ENCODE measurements at regions not wholly inside any gene's neighbourhood (a gene's known extent, or its start where the extent isn't known, plus 50 kb on each side); places are given as distances from the start of the nearest gene placed in this dataset.

- ATAC-seq (no peak), DNase-seq (no peak)
- no peak overlapping the region for H3K4me3 Mint-ChIP-seq
These were observed 341.8 kb downstream of the NFIB start for GRCh38 chr9:13971966-13972655.

GRCh38 chr9:13971415-13971814 lies 342.5 kb downstream of the NFIB start:
- no peak for DNase-seq
- no peak overlapping the region for H3K27ac Mint-ChIP-seq
- no peaks in the 10 kb centered on the region for H3K4me1 Mint-ChIP-seq
- no peaks in the 10 kb centered on the region for H3K36me3 Mint-ChIP-seq (ENCODE audit: low read depth)
- no peaks in the 10 kb centered on the region for H3K27me3 Mint-ChIP-seq
- no peak for ATAC-seq
- no peaks in the 10 kb centered on the region for H3K9me3 ChIP-seq (ENCODE audit: control insufficient read depth, low read length, poor library complexity, severe bottlenecking)
- H3K4me3 Mint-ChIP-seq: no peak overlapping the region

More at GRCh38 chr9:13971966-13972655, 341.8 kb downstream of the NFIB start:
- Mint-ChIP-seq H3K27me3 (no peaks in the 10 kb centered on the region), H3K36me3 (ENCODE audit: low read depth) (no peaks in the 10 kb centered on the region), H3K27ac (no peak overlapping the region), H3K4me1 (no peaks in the 10 kb centered on the region)
- H3K9me3 ChIP-seq (ENCODE audit: control insufficient read depth, low read length, poor library complexity, severe bottlenecking): no peaks in the 10 kb centered on the region

GRCh38 chr9:13970426-13970825 lies 343.5 kb downstream of the NFIB start:
- Mint-ChIP-seq H3K27me3 (no peaks in the 10 kb centered on the region), H3K36me3 (ENCODE audit: low read depth) (no peaks in the 10 kb centered on the region), H3K27ac (no peak overlapping the region), H3K4me1 (no peaks in the 10 kb centered on the region), H3K4me3 (no peak overlapping the region)
- ATAC-seq (no peak), DNase-seq (no peak)
- no peaks in the 10 kb centered on the region for H3K9me3 ChIP-seq (ENCODE audit: control insufficient read depth, low read length, poor library complexity, severe bottlenecking)

- Mint-ChIP-seq H3K36me3 (ENCODE audit: low read depth) (no peaks in the 10 kb centered on the region), H3K4me1 (no peaks in the 10 kb centered on the region), H3K27me3 (no peaks in the 10 kb centered on the region), H3K27ac (no peak overlapping the region), H3K4me3 (no peak overlapping the region)
- H3K9me3 ChIP-seq (ENCODE audit: control insufficient read depth, low read length, poor library complexity, severe bottlenecking): no peaks in the 10 kb centered on the region
- ATAC-seq (no peak), DNase-seq (no peak)
These were observed 343.9 kb downstream of the NFIB start for GRCh38 chr9:13970018-13970417.

GRCh38 chr9:13967438-13967837 lies 346.5 kb downstream of the NFIB start:
- no peaks in the 10 kb centered on the region for H3K9me3 ChIP-seq (ENCODE audit: control insufficient read depth, low read length, poor library complexity, severe bottlenecking)
- Mint-ChIP-seq H3K36me3 (ENCODE audit: low read depth) (no peaks in the 10 kb centered on the region), H3K27me3 (no peaks in the 10 kb centered on the region), H3K4me3 (no peak overlapping the region), H3K27ac (no peak overlapping the region), H3K4me1 (no peaks in the 10 kb centered on the region)
- ATAC-seq (no peak), DNase-seq (no peak)

GRCh38 chr9:13967011-13967410 lies 346.9 kb downstream of the NFIB start:
- Mint-ChIP-seq H3K27ac (no peak overlapping the region), H3K36me3 (ENCODE audit: low read depth) (no peaks in the 10 kb centered on the region), H3K27me3 (no peaks in the 10 kb centered on the region), H3K4me3 (no peak overlapping the region), H3K4me1 (no peaks in the 10 kb centered on the region)
- ATAC-seq: no peak
- DNase-seq: no peak
- H3K9me3 ChIP-seq (ENCODE audit: control insufficient read depth, low read length, poor library complexity, severe bottlenecking): no peaks in the 10 kb centered on the region

GRCh38 chr9:13963005-13963653 lies 350.8 kb downstream of the NFIB start:
- DNase-seq (no peak), ATAC-seq (no peak)
- H3K9me3 ChIP-seq (ENCODE audit: control insufficient read depth, low read length, poor library complexity, severe bottlenecking): no peaks in the 10 kb centered on the region
- no peak overlapping the region for H3K27ac Mint-ChIP-seq
- H3K36me3 Mint-ChIP-seq (ENCODE audit: low read depth): no peaks in the 10 kb centered on the region
- H3K4me1 Mint-ChIP-seq: no peaks in the 10 kb centered on the region
- no peaks in the 10 kb centered on the region for H3K27me3 Mint-ChIP-seq
- H3K4me3 Mint-ChIP-seq: no peak overlapping the region

GRCh38 chr9:13962006-13962405 lies 351.9 kb downstream of the NFIB start:
- no peak for DNase-seq
- no peaks in the 10 kb centered on the region for H3K9me3 ChIP-seq (ENCODE audit: control insufficient read depth, low read length, poor library complexity, severe bottlenecking)
- no peaks in the 10 kb centered on the region for H3K36me3 Mint-ChIP-seq (ENCODE audit: low read depth)
- H3K27ac Mint-ChIP-seq: no peak overlapping the region
- H3K4me3 Mint-ChIP-seq: no peak overlapping the region
- no peak for ATAC-seq
- H3K27me3 Mint-ChIP-seq: no peaks in the 10 kb centered on the region
- no peaks in the 10 kb centered on the region for H3K4me1 Mint-ChIP-seq

GRCh38 chr9:13960011-13960765 lies 353.8 kb downstream of the NFIB start:
- no peaks in the 10 kb centered on the region for H3K36me3 Mint-ChIP-seq (ENCODE audit: low read depth)
- no peak overlapping the region for H3K27ac Mint-ChIP-seq
- DNase-seq (no peak), ATAC-seq (no peak)
- no peaks in the 10 kb centered on the region for H3K27me3 Mint-ChIP-seq
- no peak overlapping the region for H3K4me3 Mint-ChIP-seq
- no peaks in the 10 kb centered on the region for H3K9me3 ChIP-seq (ENCODE audit: control insufficient read depth, low read length, poor library complexity, severe bottlenecking)
- no peaks in the 10 kb centered on the region for H3K4me1 Mint-ChIP-seq

GRCh38 chr9:13958672-13959071 lies 355.3 kb downstream of the NFIB start:
- H3K4me1 Mint-ChIP-seq: no peaks in the 10 kb centered on the region
- H3K36me3 Mint-ChIP-seq (ENCODE audit: low read depth): no peaks in the 10 kb centered on the region
- H3K27me3 Mint-ChIP-seq: no peaks in the 10 kb centered on the region
- DNase-seq (no peak), ATAC-seq (no peak)
- H3K4me3 Mint-ChIP-seq: no peak overlapping the region
- H3K9me3 ChIP-seq (ENCODE audit: control insufficient read depth, low read length, poor library complexity, severe bottlenecking): no peaks in the 10 kb centered on the region
- H3K27ac Mint-ChIP-seq: no peak overlapping the region

- Mint-ChIP-seq H3K27me3 (no peaks in the 10 kb centered on the region), H3K4me1 (no peaks in the 10 kb centered on the region), H3K27ac (no peak overlapping the region), H3K36me3 (ENCODE audit: low read depth) (no peaks in the 10 kb centered on the region), H3K4me3 (no peak overlapping the region)
- no peak for ATAC-seq
- H3K9me3 ChIP-seq (ENCODE audit: control insufficient read depth, low read length, poor library complexity, severe bottlenecking): no peaks in the 10 kb centered on the region
- DNase-seq: no peak
These were observed 356.9 kb downstream of the NFIB start for GRCh38 chr9:13957089-13957488.

- no peak for DNase-seq
- H3K9me3 ChIP-seq (ENCODE audit: control insufficient read depth, low read length, poor library complexity, severe bottlenecking): no peaks in the 10 kb centered on the region
- no peaks in the 10 kb centered on the region for H3K4me1 Mint-ChIP-seq
- no peak overlapping the region for H3K27ac Mint-ChIP-seq
- H3K36me3 Mint-ChIP-seq (ENCODE audit: low read depth): no peaks in the 10 kb centered on the region
- no peaks in the 10 kb centered on the region for H3K27me3 Mint-ChIP-seq
- ATAC-seq: no peak
- no peak overlapping the region for H3K4me3 Mint-ChIP-seq
These were observed 357.8 kb downstream of the NFIB start for GRCh38 chr9:13956107-13956506.

GRCh38 chr9:13952906-13953305 lies 361.0 kb downstream of the NFIB start:
- no peak for DNase-seq
- H3K36me3 Mint-ChIP-seq (ENCODE audit: low read depth): no peaks in the 10 kb centered on the region
- no peaks in the 10 kb centered on the region for H3K4me1 Mint-ChIP-seq
- no peaks in the 10 kb centered on the region for H3K27me3 Mint-ChIP-seq
- no peak overlapping the region for H3K4me3 Mint-ChIP-seq
- no peak for ATAC-seq
- H3K27ac Mint-ChIP-seq: no peak overlapping the region
- H3K9me3 ChIP-seq (ENCODE audit: control insufficient read depth, low read length, poor library complexity, severe bottlenecking): no peaks in the 10 kb centered on the region
